Astrocyte (in vitro differentiated cells and primary cell): ENCODE measurements at regions not wholly inside any gene's neighbourhood (a gene's known extent, or its start where the extent isn't known, plus 50 kb on each side); places are given as distances from the start of the nearest gene placed in this dataset.

Experiments
- EZH2 ChIP-seq: IDR thresholded peaks from 2 replicates; pipeline ENCODE4 v1.6.1; 2012; ENCODE audit warnings: mild to moderate bottlenecking, low read length, inconsistent platforms; ENCODE audit not compliant: insufficient read depth
- TF ChIP-seq, protein P1 (sequence below): IDR thresholded peaks from 2 replicates; pipeline ENCODE4 v1.5.1; 2011; ENCODE audit warnings: low read depth, mild to moderate bottlenecking, inconsistent platforms, low read length, moderate library complexity; ENCODE audit not compliant: insufficient read depth

DNA sequence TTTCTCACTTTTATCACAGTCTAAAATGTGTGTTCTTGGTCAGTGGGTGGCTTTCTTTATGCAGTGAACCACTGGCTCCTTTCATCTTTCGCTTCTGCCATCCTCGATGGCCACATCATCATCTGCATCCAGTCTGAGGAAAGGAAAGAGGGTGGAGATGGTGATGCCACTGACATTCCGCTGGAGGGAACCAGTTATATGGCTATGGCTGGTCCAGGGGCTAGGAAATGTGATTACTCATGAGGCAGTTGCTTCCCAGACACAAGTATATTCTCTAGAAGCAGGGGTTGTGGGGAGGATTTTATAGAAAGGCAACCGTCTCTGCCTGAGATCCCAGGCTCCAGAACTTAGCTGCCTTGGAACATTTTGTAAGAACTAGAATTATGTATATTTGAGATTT, 246.7 kb upstream of the AZI2 start:
- TF ChIP-seq, protein P1, sequence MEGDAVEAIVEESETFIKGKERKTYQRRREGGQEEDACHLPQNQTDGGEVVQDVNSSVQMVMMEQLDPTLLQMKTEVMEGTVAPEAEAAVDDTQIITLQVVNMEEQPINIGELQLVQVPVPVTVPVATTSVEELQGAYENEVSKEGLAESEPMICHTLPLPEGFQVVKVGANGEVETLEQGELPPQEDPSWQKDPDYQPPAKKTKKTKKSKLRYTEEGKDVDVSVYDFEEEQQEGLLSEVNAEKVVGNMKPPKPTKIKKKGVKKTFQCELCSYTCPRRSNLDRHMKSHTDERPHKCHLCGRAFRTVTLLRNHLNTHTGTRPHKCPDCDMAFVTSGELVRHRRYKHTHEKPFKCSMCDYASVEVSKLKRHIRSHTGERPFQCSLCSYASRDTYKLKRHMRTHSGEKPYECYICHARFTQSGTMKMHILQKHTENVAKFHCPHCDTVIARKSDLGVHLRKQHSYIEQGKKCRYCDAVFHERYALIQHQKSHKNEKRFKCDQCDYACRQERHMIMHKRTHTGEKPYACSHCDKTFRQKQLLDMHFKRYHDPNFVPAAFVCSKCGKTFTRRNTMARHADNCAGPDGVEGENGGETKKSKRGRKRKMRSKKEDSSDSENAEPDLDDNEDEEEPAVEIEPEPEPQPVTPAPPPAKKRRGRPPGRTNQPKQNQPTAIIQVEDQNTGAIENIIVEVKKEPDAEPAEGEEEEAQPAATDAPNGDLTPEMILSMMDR: no peak
- TF ChIP-seq EZH2: no peak
